ENCODE measurements at regions not wholly inside any gene's neighbourhood (a gene's known extent, or its start where the extent isn't known, plus 50 kb on each side); places are given as distances from the start of the nearest gene placed in this dataset.
"Not testable (repeated sequence)": the region's sequence is repeated elsewhere in the genome, so short reads cannot be mapped to it uniquely, and the experiment has no call there.

DNA sequence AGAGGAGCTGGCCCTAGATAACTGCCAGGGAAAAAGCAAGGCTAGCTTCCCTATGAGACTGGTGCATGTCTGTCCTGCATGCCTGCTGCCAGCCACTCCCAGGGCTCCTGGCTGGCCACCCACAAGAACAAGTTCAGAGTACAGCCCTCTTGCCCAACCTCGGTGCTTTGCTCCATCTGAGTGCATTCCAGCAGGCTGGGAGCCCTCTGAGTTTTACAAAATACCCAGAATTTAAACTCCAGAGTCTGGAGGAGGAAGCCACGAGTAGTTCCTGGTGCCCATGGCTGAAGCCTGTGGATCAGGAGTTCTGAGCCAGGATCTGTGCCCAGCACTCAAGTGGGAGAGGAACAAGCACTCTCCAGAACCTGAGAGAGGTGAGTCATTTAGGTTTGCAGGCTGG lies 111.6 kb downstream of the MAGEE2 start:
- no peak for DNase-seq

- no peak for DNase-seq
Measured at GRCh38 chrX:75655627-75656026, 129.4 kb downstream of the MAGEE2 start.

- DNase-seq, result no peak
Measured at GRCh38 chrX:75649829-75650228, 127.0 kb upstream of the ZDHHC15 start.

DNA sequence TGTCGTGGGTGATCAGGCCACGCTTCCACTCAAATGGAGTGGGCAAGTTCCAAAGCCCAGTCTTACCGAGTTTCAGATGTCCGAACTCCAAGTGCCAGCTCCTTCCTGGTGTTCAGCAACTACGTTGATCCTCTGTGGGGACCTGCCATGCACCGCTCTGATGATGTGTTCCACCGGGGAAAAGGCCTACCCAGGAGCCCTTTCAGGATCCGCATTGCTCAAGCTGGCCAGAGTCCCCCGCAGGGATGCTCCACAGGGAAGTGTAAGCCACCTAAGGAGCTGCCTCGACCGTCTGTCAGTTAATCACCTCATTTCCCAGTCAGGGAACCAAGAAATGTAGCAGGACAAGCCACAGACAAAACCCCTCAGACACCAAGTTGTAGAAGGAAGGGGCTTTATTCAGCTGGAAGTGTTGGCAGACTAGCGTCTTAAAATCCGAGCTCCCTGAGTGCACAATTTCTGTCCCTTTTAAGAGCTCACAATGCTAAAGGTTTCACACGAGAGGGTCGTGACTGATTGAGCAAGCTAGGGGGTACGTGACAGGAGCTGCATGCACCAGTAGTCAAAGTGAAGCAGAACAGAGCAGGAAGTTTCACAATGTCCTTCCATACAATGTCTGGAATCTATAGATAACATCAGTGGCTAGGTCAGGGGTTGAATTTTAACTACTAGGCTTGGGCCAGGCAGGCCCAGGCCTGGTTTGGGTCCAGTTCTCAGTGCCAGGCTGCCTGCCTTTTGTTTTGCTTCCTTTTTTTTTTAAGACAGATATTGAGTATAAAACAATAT lies 126.2 kb upstream of the ZDHHC15 start:
- no peak for DNase-seq

DNA sequence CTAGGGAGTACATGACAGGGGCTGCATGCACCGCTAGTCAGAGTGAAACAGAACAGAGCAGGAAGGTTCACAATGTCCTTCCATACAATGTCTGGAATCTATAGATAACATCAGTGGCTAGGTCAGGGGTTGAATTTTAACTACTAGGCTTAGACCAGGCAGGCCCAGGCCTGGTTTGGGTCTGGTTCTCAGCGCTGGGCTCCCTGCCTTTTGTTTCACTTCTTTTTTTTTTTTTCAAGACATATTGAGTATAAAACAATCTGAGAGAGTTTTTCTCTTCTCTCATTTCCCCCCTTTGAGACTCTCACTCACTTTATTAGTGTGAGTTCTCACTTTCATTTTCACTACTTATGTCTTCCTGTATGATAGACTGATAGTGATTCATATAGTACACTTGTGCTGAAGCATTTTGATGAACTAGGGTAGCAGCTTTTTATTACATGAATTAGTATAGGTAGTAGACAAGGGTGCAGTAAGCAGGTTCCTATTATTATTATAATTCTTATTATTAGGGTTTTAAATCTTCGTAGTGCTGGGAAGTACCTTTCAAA lies 120.0 kb upstream of the ZDHHC15 start:
- no peak for DNase-seq

DNA sequence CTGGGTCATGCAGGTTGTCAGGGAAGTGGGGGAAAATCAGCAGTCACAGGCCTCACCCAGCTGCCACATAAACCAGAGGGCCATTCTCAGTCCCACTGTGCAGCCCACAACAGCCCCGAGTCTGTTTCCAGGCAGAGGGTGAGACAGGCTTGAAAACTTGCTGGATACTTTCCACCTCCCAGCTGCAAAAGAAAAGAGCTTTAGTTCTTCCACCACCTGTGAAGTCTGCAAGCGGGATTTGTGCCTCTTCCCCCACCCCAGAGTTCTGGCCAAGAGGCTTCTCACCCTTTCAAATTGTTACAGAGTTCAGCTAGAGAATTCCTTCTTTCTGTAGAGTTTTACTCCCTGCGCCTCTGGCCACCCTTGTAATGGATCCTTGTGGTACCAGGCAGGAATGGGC lies 115.5 kb upstream of the ZDHHC15 start:
- no peak for DNase-seq

GRCh38 chrX:75625232-75625631 lies 102.4 kb upstream of the ZDHHC15 start:
- no peak for DNase-seq

DNA sequence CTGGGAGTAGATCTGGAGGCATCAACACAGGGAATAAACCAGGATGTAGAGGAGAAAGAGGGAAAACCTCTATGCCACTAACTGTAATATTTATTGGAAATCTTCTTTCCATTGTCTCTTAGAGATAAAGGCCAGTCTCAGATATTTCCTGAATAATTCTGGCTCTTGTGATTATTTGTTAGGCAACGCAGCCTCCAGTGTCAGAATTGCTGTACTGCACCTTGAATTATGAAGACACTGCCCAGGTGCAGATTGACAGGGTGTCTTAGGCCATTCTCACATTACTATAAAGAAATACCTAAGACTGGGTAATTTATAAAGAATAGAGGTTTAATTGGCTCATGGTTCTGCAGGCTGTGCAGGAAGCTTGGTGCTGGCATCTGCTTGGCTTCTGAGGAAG lies 100.7 kb upstream of the ZDHHC15 start:
- DNase-seq, result no peak

DNA sequence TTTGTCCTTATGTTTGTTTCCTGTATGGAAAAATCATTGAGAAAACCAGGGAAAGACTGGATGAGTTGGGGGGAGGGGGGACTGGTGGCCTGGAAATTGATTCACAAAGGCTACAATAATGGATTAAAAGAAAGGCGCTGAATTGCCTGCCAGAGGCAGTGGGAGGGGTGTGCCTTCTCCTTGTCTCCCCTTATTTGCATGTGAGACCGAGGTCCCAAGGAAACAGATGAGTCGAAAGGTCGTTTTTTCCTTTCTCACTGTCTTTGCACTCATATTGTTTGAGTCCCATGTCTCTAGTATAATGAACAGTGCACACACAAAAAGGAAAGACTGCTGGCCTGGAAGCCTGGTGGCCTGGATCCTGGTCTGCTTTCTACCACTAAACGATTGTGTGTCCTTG lies 86.6 kb upstream of the ZDHHC15 start:
- no peak for DNase-seq

DNA sequence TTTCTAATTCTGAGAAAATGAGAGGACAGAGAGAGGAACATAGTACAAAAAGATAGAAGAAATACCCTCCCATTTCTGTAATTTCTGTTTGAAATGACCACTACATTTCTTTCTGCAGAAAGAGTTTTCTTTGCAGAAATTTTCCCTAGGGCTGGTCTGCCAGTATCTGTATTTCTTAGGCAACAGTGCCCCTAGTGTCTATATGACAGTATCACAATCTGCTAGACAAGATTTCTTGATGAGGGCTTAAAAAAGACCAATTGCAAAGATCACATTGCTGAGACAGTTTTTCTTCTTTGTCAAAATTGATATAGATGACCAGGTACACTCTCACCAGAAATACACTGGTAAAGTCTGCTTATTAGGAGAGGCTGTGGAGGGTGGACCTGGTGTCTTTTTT lies 81.0 kb upstream of the ZDHHC15 start:
- peak; percentile 1 for DNase-seq

DNA sequence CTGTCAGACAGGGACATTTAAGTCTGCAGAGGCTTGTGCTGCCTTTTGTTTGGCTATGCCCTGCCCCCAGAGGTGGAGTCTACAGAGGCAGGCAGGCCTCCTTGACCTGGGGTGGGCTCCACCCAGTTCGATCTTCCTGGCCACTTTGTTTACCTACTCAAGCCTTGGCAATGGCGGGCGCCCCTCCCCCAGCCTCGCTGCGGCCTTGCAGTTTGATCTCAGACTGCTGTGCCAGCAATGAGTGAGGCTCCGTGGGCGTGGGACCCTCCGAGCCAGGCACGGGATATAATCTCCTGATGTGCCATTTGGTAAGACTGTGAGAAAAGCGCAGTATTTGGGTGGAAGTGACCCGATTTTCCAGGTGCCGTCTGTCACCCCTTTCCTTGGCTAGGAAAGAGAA lies 79.2 kb upstream of the ZDHHC15 start:
- not testable (repeated sequence) for DNase-seq

GRCh38 chrX:75596178-75596577 lies 73.3 kb upstream of the ZDHHC15 start:
- no peak for DNase-seq

- DNase-seq, result not testable (repeated sequence)
Measured at GRCh38 chrX:75593186-75593585, 70.3 kb upstream of the ZDHHC15 start.

- no peak for DNase-seq
Measured at GRCh38 chrX:75582511-75582910, 59.7 kb upstream of the ZDHHC15 start.

Measured in skin of body (tissue), 1 donor.